NCI-H748 (cell line): ENCODE measurements at regions not wholly inside any gene's neighbourhood (a gene's known extent, or its start where the extent isn't known, plus 50 kb on each side); places are given as distances from the start of the nearest gene placed in this dataset.
A peak's percentile ranks its signal among the peaks of the same experiment; 100 is the strongest.

Source experiments
- DNase-seq: peaks from one replicate; lab custom pipeline; 2025; ENCODE audit not compliant: unreplicated experiment; lab: John Stamatoyannopoulos, UW

GRCh38 chr18:6465281-6465680 lies 50.6 kb upstream of the L3MBTL4 start:
- no peak for DNase-seq

- peak; percentile 19 for DNase-seq
These were observed 61.5 kb upstream of the L3MBTL4 start for GRCh38 chr18:6476190-6476589.

DNA sequence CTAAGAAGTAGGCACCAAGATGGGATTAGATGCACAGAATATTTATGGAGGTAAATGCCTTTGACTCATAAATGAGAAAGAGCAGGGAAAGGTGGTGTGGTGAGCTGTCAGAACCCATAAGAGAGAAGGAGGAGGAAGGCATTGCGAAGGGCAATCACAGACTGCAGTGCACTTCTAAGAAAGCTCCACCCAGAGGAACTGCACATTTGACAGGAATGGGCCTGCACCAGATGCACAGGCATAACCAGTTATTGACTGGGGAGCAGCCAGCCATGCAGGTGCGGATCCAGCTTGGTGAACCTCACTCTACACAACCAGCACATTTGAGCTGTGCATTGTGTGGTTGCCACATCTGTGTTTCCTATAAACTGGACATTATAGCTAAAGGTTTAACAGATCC lies 62.2 kb upstream of the L3MBTL4 start:
- no peak for DNase-seq

- no peak for DNase-seq
These were observed 63.4 kb upstream of the L3MBTL4 start for GRCh38 chr18:6478121-6478520.

- DNase-seq = no peak
These were observed 65.0 kb upstream of the L3MBTL4 start for GRCh38 chr18:6479699-6480098.

DNA sequence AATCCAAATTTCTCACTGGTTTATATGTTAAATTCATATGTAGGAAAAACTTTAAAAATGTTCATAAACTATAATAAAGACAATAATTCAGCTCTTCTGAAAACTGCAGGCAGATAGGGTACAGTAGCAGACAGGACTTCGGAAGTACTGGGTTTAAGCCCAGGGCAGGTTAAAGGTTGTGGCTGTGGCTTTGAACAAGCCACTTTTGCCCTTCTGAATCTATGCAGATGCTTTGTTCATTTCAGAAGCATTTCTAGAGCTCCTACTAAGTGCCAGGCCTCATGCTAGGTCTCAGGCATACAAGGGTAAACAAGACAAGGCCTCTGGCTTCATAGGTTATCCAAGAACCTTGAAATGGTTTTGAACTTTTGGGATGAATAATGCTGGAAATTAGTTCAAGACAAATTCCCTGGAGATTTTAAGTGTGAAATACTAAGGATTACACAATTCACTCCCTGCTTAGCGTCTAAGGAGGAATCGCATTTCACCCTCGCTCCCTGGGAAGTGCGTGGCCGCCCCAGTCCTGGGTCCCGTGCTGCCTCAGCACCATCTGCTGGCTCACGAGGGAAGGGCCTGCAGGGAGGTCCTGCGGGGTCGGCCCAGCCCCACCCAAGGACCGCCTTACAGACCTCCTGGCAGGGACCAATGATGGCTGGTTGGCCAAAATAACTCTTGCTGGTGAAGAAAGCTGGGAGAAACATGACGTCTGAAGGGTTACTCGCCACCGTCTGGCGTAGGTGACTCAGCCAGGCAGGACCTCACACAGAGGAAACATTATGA lies 67.7 kb upstream of the L3MBTL4 start:
- DNase-seq = peak; percentile 69

GRCh38 chr18:6484659-6485058 lies 69.9 kb upstream of the L3MBTL4 start:
- DNase-seq = no peak

DNA sequence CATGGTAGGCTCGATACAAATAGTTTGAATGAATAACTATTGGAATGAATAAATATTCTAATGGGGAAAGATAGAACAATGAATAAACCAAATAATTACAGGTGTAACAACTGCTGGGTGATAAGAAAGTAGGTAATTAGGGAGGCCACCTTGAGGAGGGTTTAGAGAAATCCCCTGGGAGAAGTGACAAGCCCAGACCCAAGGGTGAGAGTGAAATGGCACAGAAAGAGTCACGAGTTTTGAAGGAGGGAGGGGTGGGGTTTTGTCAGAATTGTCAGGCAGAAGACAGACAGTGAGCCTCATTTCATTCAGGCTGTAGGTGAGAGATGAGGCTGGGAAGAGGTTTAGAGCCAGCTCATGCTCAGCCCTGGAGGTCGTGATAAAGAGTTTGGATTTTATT lies 71.6 kb upstream of the L3MBTL4 start:
- no peak for DNase-seq

GRCh38 chr18:6486764-6487426 lies 72.2 kb upstream of the L3MBTL4 start:
- no peak for DNase-seq

DNA sequence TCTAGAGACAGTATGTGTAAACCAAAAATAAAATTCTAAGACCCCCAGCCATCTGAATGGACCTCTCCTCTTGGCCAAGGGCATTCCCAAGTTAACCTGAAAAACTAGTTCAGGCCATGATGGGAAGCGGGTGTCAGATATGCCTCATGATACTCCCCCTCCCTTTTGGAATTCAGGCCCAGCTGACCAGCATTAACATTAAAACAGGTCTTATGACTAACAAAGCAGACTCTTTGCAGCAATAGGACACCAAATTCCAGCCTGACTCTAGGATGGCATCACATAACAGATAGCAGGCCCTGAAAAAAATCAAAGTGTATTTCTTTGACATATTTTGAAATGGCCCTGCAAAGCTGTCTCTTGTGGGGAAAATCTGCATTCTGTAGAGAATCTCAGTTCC lies 73.3 kb upstream of the L3MBTL4 start:
- no peak for DNase-seq

GRCh38 chr18:6488956-6489355 lies 74.2 kb upstream of the L3MBTL4 start:
- no peak for DNase-seq

DNA sequence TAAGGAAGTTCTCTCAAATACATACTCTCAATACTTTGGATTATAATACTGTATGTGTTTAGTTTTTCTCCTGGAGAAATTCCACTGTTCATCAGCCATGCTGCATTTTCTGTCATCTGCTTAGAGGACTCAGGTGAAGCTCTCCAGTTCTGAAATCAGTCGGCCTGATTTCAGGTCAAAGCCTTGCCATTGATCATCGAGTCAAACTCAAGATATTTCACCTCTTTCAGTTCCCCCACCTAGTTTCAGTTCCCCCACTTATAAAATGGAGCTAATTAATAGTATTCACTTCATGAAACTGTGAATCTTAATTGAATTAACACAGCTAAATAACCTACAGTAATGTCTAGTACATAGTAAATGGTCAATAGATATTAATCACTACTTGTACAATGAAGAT lies 75.3 kb upstream of the L3MBTL4 start:
- no peak for DNase-seq

- DNase-seq = peak; percentile 30
These were observed 78.5 kb upstream of the L3MBTL4 start for GRCh38 chr18:6493194-6493593.

DNA sequence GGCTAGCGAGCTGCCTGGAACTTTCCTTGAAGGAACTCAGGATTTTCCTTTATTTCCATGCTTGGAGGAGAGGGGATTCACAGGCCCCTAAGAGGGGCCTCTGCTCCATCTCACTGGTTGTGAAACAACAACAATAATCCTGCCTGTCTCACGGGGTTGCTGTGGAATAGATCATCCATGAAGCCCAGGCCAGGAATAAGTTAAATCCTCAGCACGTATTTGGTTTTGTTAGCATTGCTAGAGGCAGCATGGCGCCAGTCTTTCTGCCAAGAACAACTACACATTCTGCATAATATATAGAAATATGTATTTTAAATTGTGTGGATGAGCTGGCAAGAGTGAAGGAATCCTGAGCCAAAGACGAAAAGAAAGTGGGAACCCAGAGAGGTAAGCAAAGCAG lies 80.8 kb upstream of the L3MBTL4 start:
- no peak for DNase-seq

- no peak for DNase-seq
These were observed 82.8 kb upstream of the L3MBTL4 start for GRCh38 chr18:6497543-6497942.

DNA sequence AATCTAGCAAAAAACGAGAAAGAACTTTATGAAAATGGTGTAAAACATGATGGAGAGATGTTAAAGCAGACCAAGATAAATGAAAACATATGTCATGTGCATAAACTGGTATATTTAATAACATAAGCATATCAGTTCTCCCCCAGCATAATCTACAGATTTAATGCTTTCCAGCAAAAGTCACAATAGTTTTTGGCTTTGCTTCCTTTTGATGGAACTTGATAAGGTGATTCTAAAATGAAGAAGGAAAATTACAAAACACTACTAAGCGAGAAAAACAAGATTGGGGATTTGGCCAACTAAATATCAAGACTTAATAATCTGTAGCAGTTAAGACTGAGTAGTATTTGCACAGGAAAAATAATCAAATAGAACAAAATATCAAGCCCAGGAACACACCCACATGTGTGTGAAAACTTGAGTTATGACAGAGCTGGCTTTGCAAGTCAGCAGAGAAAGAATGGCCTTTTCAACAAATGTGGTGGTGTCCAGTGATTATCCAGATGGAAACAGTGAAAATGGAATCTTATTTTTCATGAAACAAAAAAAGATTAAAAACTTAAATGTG lies 83.7 kb upstream of the L3MBTL4 start:
- DNase-seq = no peak

GRCh38 chr18:6504605-6505497 lies 90.1 kb upstream of the L3MBTL4 start:
- DNase-seq = no peak

GRCh38 chr18:6505498-6505875 lies 90.8 kb upstream of the L3MBTL4 start:
- no peak for DNase-seq

DNA sequence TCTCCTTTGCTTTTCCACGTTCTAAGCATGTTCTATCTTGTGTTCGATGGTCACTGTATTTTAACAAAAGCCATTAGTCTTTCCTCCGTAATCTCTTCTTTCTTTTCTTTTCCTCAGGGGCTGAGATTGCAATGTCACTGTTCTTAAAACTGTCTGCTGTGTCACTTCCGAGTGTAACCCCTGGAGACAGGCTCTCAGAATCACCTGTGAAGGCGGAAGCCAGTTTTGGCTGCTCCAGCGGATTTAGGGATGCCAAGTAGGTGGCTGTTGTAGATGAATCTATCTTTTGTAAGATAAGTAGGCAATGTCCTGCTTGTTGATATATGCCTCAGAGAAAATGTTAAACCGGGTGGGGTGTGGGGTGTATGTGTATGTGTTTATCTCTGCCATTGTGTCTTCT lies 94.7 kb upstream of the L3MBTL4 start:
- DNase-seq = no peak

DNA sequence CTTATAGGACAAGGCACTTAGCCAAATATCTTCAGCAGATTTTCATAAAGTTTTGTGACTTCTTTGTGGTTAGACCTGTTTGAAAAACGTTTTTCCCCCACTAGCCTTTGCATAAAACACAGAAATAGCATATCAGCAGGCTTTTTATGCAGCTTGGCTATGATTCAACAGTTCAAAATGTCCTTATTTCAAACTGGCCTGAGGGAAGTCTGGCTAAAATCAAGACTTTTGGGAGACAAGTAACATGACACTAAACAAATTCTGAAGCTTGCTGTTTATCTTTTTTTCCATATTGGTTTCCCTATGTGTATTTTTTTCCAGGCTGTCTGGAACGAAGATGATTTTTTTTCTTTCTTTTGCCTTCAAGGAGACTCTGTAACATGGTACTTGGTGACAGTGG lies 95.1 kb upstream of the L3MBTL4 start:
- no peak for DNase-seq

DNA sequence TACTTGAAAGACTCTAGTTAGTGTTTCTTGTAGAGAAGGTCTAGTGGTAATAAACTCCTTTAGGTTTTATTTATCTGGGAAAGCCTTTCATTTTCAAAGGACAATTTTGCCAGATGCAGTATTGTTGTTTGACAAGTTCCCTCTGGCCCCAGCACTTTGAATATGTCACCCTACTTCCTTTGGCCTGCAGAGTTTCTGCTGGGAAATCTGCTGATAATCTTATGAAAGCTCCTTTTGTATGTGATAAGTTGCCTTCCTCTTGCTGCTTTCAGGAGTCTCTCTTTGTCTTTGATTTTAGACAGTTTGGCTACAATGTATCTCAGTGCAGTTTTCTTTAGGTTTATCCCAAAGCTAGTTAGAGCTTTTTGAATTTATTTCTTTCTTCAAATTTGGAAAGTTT lies 106.2 kb upstream of the L3MBTL4 start:
- DNase-seq = no peak
